Eye (tissue), 1 donor: ENCODE measurements at regions not wholly inside any gene's neighbourhood (a gene's known extent, or its start where the extent isn't known, plus 50 kb on each side); places are given as distances from the start of the nearest gene placed in this dataset.

ENCODE experiments used
- DNase-seq: peaks from one replicate; pipeline ENCODE4 v3.0.0-alpha.2; 2015

GRCh38 chr5:158349987-158350386, 491.0 kb upstream of the CLINT1 start:
- DNase-seq, result peak; percentile 47

- DNase-seq, result no peak
Measured at GRCh38 chr5:158344376-158344775, 485.4 kb upstream of the CLINT1 start.

GRCh38 chr5:158340608-158341007, 481.7 kb upstream of the CLINT1 start:
- no peak for DNase-seq

GRCh38 chr5:158326256-158326655, 467.3 kb upstream of the CLINT1 start:
- no peak for DNase-seq

GRCh38 chr5:158324236-158324635, 465.3 kb upstream of the CLINT1 start:
- no peak for DNase-seq

GRCh38 chr5:158322620-158323019, 463.7 kb upstream of the CLINT1 start:
- DNase-seq, result no peak

GRCh38 chr5:158320934-158321333, 462.0 kb upstream of the CLINT1 start:
- no peak for DNase-seq

GRCh38 chr5:158320178-158320674, 461.3 kb upstream of the CLINT1 start:
- no peak for DNase-seq

- DNase-seq, result no peak
Measured at GRCh38 chr5:158317507-158317906, 458.6 kb upstream of the CLINT1 start.

- no peak for DNase-seq
Measured at GRCh38 chr5:158313733-158314464, 455.0 kb upstream of the CLINT1 start.

- DNase-seq, result no peak
Measured at GRCh38 chr5:158313027-158313732, 454.2 kb upstream of the CLINT1 start.

GRCh38 chr5:158309088-158309807, 450.3 kb upstream of the CLINT1 start:
- peak; percentile 53 for DNase-seq

GRCh38 chr5:158308429-158309025, 449.6 kb upstream of the CLINT1 start:
- no peak for DNase-seq

- no peak for DNase-seq
Measured at GRCh38 chr5:158305861-158306260, 446.9 kb upstream of the CLINT1 start.

- DNase-seq, result no peak
Measured at GRCh38 chr5:158304607-158305006, 445.7 kb upstream of the CLINT1 start.

- DNase-seq, result no peak
Measured at GRCh38 chr5:158303883-158304282, 444.9 kb upstream of the CLINT1 start.

- DNase-seq, result no peak
Measured at GRCh38 chr5:158303275-158303674, 444.3 kb upstream of the CLINT1 start.

GRCh38 chr5:158302029-158302428, 443.1 kb upstream of the CLINT1 start:
- no peak for DNase-seq

- no peak for DNase-seq
Measured at GRCh38 chr5:158301186-158301585, 442.2 kb upstream of the CLINT1 start.

GRCh38 chr5:158300256-158300655, 441.3 kb upstream of the CLINT1 start:
- DNase-seq, result no peak

- DNase-seq, result no peak
Measured at GRCh38 chr5:158297002-158297527, 438.1 kb upstream of the CLINT1 start.

- no peak for DNase-seq
Measured at GRCh38 chr5:158294701-158295100, 435.8 kb upstream of the CLINT1 start.

- no peak for DNase-seq
Measured at GRCh38 chr5:158292981-158293380, 434.0 kb upstream of the CLINT1 start.
